Astrocyte (in vitro differentiated cells and primary cell): ENCODE measurements at regions not wholly inside any gene's neighbourhood (a gene's known extent, or its start where the extent isn't known, plus 50 kb on each side); places are given as distances from the start of the nearest gene placed in this dataset.

ENCODE experiments used
- EZH2 ChIP-seq: IDR thresholded peaks from 2 replicates; pipeline ENCODE4 v1.6.1; 2012; ENCODE audit warnings: mild to moderate bottlenecking, low read length, inconsistent platforms; ENCODE audit not compliant: insufficient read depth
- TF ChIP-seq, protein P1 (sequence below): IDR thresholded peaks from 2 replicates; pipeline ENCODE4 v1.5.1; 2011; ENCODE audit warnings: low read depth, mild to moderate bottlenecking, inconsistent platforms, low read length, moderate library complexity; ENCODE audit not compliant: insufficient read depth

DNA sequence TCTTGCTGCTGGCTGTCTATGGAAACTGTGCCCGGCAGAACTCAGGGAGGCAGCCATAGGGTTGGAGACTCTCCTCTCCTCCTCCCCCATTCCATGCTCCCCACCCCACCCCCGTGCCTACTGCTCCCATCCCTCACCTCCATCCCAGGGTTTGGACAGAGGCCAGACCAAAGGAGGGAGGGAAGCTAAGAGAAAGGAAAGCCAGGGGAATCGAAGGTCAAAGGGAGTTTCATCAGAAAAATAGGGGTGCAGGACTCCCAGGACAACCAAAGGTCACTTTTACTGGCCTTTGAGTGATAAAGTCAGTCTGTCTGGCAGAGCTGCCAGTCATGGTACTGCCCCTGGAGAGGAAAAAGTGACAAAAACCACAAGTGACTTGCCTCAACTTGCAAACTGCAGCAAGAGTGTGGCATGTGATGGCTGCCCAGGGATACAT, 187.3 kb upstream of the CTAGE1 start:
- TF ChIP-seq EZH2, result no peak
- TF ChIP-seq, protein P1, sequence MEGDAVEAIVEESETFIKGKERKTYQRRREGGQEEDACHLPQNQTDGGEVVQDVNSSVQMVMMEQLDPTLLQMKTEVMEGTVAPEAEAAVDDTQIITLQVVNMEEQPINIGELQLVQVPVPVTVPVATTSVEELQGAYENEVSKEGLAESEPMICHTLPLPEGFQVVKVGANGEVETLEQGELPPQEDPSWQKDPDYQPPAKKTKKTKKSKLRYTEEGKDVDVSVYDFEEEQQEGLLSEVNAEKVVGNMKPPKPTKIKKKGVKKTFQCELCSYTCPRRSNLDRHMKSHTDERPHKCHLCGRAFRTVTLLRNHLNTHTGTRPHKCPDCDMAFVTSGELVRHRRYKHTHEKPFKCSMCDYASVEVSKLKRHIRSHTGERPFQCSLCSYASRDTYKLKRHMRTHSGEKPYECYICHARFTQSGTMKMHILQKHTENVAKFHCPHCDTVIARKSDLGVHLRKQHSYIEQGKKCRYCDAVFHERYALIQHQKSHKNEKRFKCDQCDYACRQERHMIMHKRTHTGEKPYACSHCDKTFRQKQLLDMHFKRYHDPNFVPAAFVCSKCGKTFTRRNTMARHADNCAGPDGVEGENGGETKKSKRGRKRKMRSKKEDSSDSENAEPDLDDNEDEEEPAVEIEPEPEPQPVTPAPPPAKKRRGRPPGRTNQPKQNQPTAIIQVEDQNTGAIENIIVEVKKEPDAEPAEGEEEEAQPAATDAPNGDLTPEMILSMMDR, result no peak
